ENCODE measurements at regions not wholly inside any gene's neighbourhood (a gene's known extent, or its start where the extent isn't known, plus 50 kb on each side); places are given as distances from the start of the nearest gene placed in this dataset.

DNA sequence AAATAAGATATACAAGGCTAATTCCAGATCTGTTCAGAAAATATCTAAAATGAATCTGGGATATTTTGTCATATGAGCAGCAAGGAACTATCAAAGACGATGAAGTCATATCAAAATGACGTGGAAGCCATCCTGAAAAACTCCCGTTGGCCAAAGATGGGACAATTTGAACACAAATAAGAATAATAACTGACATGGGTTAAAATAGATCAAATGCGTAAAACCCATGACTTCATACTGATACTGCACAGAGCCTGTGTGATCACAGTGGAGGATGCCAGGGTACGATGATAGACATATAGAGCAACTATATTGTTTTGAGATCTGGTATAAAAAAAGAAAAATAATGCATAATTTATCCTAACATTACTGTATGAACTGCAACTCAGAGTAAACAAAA, 51.0 kb upstream of the PIP5K1B start:
- Histone ChIP-seq H3K27ac (ENCODE audit: low read depth, low read length) (no peak overlapping the region), H3K36me3 (ENCODE audit: control insufficient read depth in 2 of 3, insufficient read depth in 3 of 3, low read length in 3 of 3) (no peaks in the 10 kb centered on the region), H3K4me3 (ENCODE audit: low read length) (no peak overlapping the region), H3K4me1 (ENCODE audit: control insufficient read depth in 2 of 2, insufficient read depth in 2 of 2, low read length in 2 of 2) (no peaks in the 10 kb centered on the region), H3K27me3 (ENCODE audit: control insufficient read depth in 2 of 2, insufficient read depth in 2 of 2, low read length in 2 of 2) (peaks cover 0 to 6% of the 10 kb centered on the region in 2 donors), H3K9me3 (ENCODE audit: control insufficient read depth in 2 of 3, low read length in 3 of 3) (no peaks in the 10 kb centered on the region)
- no peak overlapping the region for H3K4me3 Mint-ChIP-seq
- DNase-seq (no peak), ATAC-seq (no peak)
- H3K36me3 Mint-ChIP-seq = peaks cover 0 to 2% (median 0%) of the 10 kb centered on the region in 5 donors
- H3K27me3 Mint-ChIP-seq = peaks cover 0 to 47% (median 33%) of the 10 kb centered on the region in 5 donors
- H3K4me1 Mint-ChIP-seq = peaks cover 0 to 22% (median 0%) of the 10 kb centered on the region in 7 donors
- CTCF ChIA-PET = no interaction called here
- no peak overlapping the region for H3K27ac Mint-ChIP-seq
- intact Hi-C loops (cut with micrococcal nuclease) = no loop called here
- POLR2A ChIA-PET = no interaction called here
- H3K9me3 Mint-ChIP-seq = peaks cover 0 to 2% (median 0%) of the 10 kb centered on the region in 11 donors

All from naive thymus-derived CD4-positive, alpha-beta T cell (primary cell).